Ascending aorta (tissue), 2 donors: ENCODE measurements at regions not wholly inside any gene's neighbourhood (a gene's known extent, or its start where the extent isn't known, plus 50 kb on each side); places are given as distances from the start of the nearest gene placed in this dataset.

ENCODE experiments used
- DNase-seq, 2 donors: peaks; one replicate each; pipeline ENCODE4 v3.0.0-alpha.2; 2019; ENCODE audit warnings: low spot score in 2 of 2
- H3K27ac ChIP-seq, 2 donors: fragments of 200-600 bp; sonication (generic); one replicate each; pipeline ENCODE4 v1.5.1; 2016 to 2017; ENCODE audit warnings: mild to moderate bottlenecking in 1 of 2
- H3K27me3 ChIP-seq: fragments of 200-600 bp; sonication (generic); one replicate; pipeline ENCODE4 v1.5.1; 2017
- H3K36me3 ChIP-seq, 2 donors: fragments of 200-600 bp; sonication (generic); one replicate each; pipeline ENCODE4 v1.5.1; 2016
- H3K4me1 ChIP-seq, 2 donors: fragments of 200-600 bp; sonication (generic); one replicate each; pipeline ENCODE4 v1.5.1; 2016 to 2017; ENCODE audit warnings: mild to moderate bottlenecking in 1 of 2
- H3K4me3 ChIP-seq, 2 donors: fragments of 200-600 bp; sonication (generic); one replicate each; pipeline ENCODE4 v1.5.1; 2016 to 2017; ENCODE audit warnings: mild to moderate bottlenecking in 1 of 2
- H3K9me3 ChIP-seq, 2 donors: fragments of 200-600 bp; sonication (generic); one replicate each; pipeline ENCODE4 v1.5.1; 2016
- intact Hi-C: fragments of 100-400 bp; cut with DNase I; formaldehyde crosslinking; loops from one replicate; pipeline ENCODE4 v1.15.1; 2023
- TF ChIP-seq, protein P1 (sequence below), 3 experiments: fragments of 200-600 bp in 2 of 3; fragments of 450-650 bp in 1 of 3; sonication (generic) in 2 of 3; IDR thresholded peaks; one replicate each; pipeline ENCODE4 v1.5.1; 2016 to 2019; ENCODE audit warnings: antibody characterized with exemption in 3 of 3, mild to moderate bottlenecking in 1 of 3, moderate library complexity in 1 of 3

DNA sequence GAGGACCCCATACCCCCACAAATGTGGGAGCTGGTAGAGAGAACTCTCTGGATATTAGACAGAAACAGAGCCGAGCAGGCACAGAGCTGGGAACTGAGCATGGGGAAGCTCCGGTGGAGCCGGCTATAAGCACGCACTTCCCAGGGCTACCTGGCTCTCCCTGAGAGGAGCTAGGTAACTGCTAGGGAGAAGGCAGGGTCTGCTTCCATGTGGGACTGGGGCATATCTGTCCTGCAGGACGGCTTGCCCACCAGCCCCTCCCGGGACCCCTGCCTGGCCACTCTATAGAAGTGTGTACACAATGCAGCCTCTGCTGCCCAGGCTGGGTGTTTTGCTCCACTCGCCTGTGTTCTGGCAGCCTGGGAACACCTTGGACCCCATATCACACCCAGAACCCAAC is 1537.0 kb upstream of the CDH9 start:
- Histone ChIP-seq H3K9me3 (no peaks in the 10 kb centered on the region), H3K36me3 (no peaks in the 10 kb centered on the region), H3K27ac (no peak overlapping the region), H3K4me1 (no peaks in the 10 kb centered on the region), H3K4me3 (no peak overlapping the region), H3K27me3 (no peaks in the 10 kb centered on the region)
- DNase-seq, result no peak
- TF ChIP-seq, protein P1, sequence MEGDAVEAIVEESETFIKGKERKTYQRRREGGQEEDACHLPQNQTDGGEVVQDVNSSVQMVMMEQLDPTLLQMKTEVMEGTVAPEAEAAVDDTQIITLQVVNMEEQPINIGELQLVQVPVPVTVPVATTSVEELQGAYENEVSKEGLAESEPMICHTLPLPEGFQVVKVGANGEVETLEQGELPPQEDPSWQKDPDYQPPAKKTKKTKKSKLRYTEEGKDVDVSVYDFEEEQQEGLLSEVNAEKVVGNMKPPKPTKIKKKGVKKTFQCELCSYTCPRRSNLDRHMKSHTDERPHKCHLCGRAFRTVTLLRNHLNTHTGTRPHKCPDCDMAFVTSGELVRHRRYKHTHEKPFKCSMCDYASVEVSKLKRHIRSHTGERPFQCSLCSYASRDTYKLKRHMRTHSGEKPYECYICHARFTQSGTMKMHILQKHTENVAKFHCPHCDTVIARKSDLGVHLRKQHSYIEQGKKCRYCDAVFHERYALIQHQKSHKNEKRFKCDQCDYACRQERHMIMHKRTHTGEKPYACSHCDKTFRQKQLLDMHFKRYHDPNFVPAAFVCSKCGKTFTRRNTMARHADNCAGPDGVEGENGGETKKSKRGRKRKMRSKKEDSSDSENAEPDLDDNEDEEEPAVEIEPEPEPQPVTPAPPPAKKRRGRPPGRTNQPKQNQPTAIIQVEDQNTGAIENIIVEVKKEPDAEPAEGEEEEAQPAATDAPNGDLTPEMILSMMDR (IDR thresholded peaks at IDR 0.05), result no peak
- intact Hi-C loops, result no loop called here

DNA sequence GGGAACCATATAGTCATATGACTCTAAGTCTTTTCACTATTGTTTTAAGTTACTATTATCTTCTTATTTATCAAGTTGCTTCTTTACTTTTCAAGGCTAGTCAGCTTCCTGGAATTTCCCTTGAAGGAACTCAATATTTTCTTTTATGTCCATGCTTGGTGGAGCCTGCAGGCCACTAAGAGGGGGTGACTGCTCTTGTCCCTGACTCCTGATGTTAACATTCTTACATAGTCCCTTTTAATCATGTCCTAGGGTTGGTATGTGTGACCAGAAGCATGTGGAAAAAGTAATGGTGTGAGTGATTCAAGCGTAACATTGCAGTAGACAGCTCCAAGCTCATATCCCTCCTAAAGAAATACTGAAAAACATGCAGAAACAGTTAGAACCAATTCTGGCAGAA is 1536.2 kb upstream of the CDH9 start:
- intact Hi-C loops, result no loop called here
- Histone ChIP-seq H3K4me3 (no peak overlapping the region), H3K36me3 (no peaks in the 10 kb centered on the region), H3K4me1 (no peaks in the 10 kb centered on the region), H3K9me3 (no peaks in the 10 kb centered on the region), H3K27ac (no peak overlapping the region), H3K27me3 (no peaks in the 10 kb centered on the region)
- TF ChIP-seq, protein P1 (IDR thresholded peaks at IDR 0.05), result no peak
- DNase-seq, result no peak

DNA sequence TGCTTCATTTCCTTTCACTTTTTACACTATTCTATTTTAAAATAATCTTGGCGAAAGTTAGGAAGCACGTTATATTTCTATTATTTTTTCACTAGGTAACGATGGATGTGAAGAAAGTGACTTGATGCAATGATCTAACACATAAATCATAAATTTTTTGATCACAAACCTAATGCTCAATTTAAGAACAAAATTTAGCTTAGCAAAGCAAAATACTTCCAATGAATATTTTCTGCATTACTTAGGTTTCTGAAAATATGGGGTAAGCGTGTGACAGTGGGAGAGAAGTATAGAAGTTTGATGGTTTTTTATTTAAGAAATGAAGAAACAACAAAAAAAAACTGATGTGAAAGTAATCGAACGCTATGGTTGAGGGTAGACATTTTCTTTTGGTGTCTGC is 1528.7 kb upstream of the CDH9 start:
- no peak for DNase-seq
- no peak overlapping the region for H3K4me3 ChIP-seq
- H3K36me3 ChIP-seq, result no peaks in the 10 kb centered on the region
- no peaks in the 10 kb centered on the region for H3K4me1 ChIP-seq
- intact Hi-C loops, result no loop called here
- TF ChIP-seq, protein P1 (IDR thresholded peaks at IDR 0.05), result no peak
- H3K9me3 ChIP-seq, result no peaks in the 10 kb centered on the region
- no peaks in the 10 kb centered on the region for H3K27me3 ChIP-seq
- no peak overlapping the region for H3K27ac ChIP-seq

DNA sequence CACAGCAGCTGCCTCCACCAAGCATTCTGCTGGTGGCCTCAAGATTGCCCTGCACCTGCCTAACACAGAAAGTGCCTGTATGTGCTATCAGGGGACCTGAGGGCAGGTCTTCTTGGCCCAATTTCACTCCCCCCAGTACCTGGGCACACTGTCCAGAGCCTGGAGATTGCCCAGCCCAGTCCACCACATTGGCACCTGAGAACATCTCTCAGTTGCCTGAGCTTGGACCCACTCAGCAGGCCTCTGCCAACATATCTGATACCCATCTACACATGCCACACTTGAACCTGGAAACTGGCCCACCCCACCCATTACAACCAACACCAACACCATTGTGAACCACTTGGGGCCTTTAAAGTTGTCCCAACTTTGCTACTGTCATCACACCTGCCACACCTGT is 1523.1 kb upstream of the CDH9 start:
- TF ChIP-seq, protein P1 (IDR thresholded peaks at IDR 0.05), result no peak
- DNase-seq, result no peak
- Histone ChIP-seq H3K27ac (no peak overlapping the region), H3K9me3 (no peaks in the 10 kb centered on the region), H3K27me3 (no peaks in the 10 kb centered on the region), H3K4me3 (no peak overlapping the region), H3K4me1 (no peaks in the 10 kb centered on the region), H3K36me3 (no peaks in the 10 kb centered on the region)
- intact Hi-C loops, result no loop called here

DNA sequence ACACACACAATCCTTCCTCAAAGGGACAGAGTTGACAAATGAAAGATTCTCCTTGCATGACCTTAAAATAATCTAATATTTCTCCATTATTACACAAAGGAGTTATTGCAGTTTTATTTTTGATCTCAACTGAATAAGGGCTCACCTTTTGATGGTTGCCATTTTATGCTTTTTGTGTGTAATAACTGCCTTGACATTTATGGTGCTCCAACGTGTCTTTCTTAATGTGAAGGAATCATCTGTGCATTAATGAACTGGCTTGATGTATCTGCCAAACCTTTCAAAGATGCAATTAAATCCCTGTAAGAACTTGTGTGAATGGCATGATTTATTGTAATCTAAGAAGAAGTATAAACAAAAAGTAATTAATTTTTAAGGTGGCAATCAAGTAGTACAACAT is 1519.8 kb upstream of the CDH9 start:
- H3K36me3 ChIP-seq, result no peaks in the 10 kb centered on the region
- H3K27ac ChIP-seq, result no peak overlapping the region
- no peak for DNase-seq
- TF ChIP-seq, protein P1 (IDR thresholded peaks at IDR 0.05), result no peak
- H3K27me3 ChIP-seq, result no peaks in the 10 kb centered on the region
- no peaks in the 10 kb centered on the region for H3K4me1 ChIP-seq
- no peaks in the 10 kb centered on the region for H3K9me3 ChIP-seq
- intact Hi-C loops, result no loop called here
- no peak overlapping the region for H3K4me3 ChIP-seq

DNA sequence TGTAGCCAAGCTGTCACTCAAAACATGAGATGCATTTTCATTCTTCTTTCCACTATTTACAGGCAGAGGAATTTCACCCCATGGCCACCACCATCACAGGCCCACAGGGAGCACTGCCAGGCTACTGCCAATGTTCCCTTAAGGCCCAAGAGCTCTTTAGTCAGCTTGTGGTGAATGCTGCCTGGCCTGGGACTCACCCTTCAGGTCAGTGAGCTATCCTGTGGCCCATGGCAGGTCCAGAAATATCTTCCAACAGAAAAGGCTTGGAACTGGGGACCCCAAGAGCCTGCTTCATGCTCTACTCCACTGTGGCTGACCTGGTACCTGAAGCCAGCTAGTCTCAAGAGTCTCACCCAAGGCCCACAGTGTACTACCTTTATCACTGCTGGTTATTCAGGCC is 1518.7 kb upstream of the CDH9 start:
- no peak for DNase-seq
- Histone ChIP-seq H3K4me3 (no peak overlapping the region), H3K36me3 (no peaks in the 10 kb centered on the region), H3K9me3 (no peaks in the 10 kb centered on the region), H3K4me1 (no peaks in the 10 kb centered on the region), H3K27ac (no peak overlapping the region), H3K27me3 (no peaks in the 10 kb centered on the region)
- TF ChIP-seq, protein P1 (IDR thresholded peaks at IDR 0.05), result no peak
- intact Hi-C loops, result no loop called here
